ENCODE measurements at regions not wholly inside any gene's neighbourhood (a gene's known extent, or its start where the extent isn't known, plus 50 kb on each side); places are given as distances from the start of the nearest gene placed in this dataset.
A peak's percentile ranks its signal among the peaks of the same experiment; 100 is the strongest.

- H3K4me3 ChIP-seq (ENCODE audit: low read depth, low read length): no peak overlapping the region
- TF ChIP-seq CTCF (IDR thresholded peaks at IDR 0.05; ENCODE audit: low read depth, low read length, missing control alignments): peak; percentile 72
These were observed 144.2 kb downstream of the LYPLAL1 start for GRCh38 chr1:219317762-219318353.

GRCh38 chr1:219316066-219316465 is 142.4 kb downstream of the LYPLAL1 start:
- H3K4me3 ChIP-seq (ENCODE audit: low read depth, low read length): no peak overlapping the region
- TF ChIP-seq CTCF (IDR thresholded peaks at IDR 0.05; ENCODE audit: low read depth, low read length, missing control alignments): no peak

More at GRCh38 chr1:219317762-219318353, 144.2 kb downstream of the LYPLAL1 start:
- DNase-seq (ENCODE audit: low read depth): peak; percentile 10

GRCh38 chr1:219313961-219314360 is 140.3 kb downstream of the LYPLAL1 start:
- DNase-seq (ENCODE audit: low read depth): no peak
- no peak for TF ChIP-seq CTCF (IDR thresholded peaks at IDR 0.05; ENCODE audit: low read depth, low read length, missing control alignments)

More at GRCh38 chr1:219316066-219316465, 142.4 kb downstream of the LYPLAL1 start:
- DNase-seq (ENCODE audit: low read depth): no peak

DNA sequence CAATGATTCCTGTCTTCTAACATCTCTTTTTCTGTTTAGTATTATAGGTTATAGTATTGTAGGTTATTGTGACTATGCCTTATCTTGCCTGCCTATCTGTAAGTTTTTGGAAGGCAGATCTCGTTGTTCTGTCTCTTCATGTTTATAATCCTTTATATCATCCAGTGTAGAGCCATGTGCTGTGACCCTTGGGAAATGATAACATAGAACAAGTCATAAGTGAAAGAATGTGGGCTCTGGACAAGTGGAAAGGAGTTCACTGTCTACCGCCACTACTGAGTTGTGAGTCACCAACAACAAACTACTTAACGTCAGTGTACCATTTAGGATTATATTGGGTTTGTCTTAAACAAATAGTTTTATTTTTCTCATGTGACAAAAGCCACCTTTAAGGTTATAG is 139.3 kb downstream of the LYPLAL1 start:
- no peak for TF ChIP-seq CTCF (IDR thresholded peaks at IDR 0.05; ENCODE audit: low read depth, low read length, missing control alignments)
- no peak for DNase-seq (ENCODE audit: low read depth)
- no peak overlapping the region for H3K4me3 ChIP-seq (ENCODE audit: low read depth, low read length)

More at GRCh38 chr1:219313961-219314360, 140.3 kb downstream of the LYPLAL1 start:
- H3K4me3 ChIP-seq (ENCODE audit: low read depth, low read length): no peak overlapping the region

DNA sequence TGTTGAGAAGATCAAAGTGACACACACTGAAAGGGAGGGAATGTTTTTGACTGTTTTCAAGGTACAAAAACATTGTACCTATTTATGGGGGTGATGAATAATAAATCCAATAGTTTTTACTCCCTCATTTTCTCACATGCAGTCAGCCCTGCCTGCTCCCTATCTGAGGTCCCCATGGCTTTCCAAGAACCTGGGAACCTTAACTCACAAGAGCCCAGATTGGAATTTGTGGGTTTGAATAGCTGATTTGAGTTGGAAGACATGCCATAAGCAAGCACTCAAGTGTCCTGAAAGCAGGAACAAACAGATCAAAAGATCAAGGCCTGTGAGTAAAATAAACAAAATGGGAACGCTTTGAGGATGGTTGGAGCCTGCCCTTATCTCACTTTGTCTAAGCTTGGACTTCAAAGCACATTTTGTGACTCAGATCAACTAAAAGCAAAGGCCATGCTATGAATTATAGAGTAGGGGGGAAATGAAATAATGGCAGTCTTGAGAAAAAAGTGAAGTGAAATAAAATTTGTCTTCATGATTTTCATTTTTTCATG is 136.6 kb downstream of the LYPLAL1 start:
- H3K4me3 ChIP-seq (ENCODE audit: low read depth, low read length): no peak overlapping the region
- DNase-seq (ENCODE audit: low read depth): no peak
- no peak for TF ChIP-seq CTCF (IDR thresholded peaks at IDR 0.05; ENCODE audit: low read depth, low read length, missing control alignments)

GRCh38 chr1:219308367-219308766 is 134.7 kb downstream of the LYPLAL1 start:
- no peak for DNase-seq (ENCODE audit: low read depth)
- TF ChIP-seq CTCF (IDR thresholded peaks at IDR 0.05; ENCODE audit: low read depth, low read length, missing control alignments): no peak
- H3K4me3 ChIP-seq (ENCODE audit: low read depth, low read length): no peak overlapping the region
